Colonic mucosa (tissue), 4 donors: ENCODE measurements at regions not wholly inside any gene's neighbourhood (a gene's known extent, or its start where the extent isn't known, plus 50 kb on each side); places are given as distances from the start of the nearest gene placed in this dataset.

Experiments used
- DNase-seq: peaks from one replicate; pipeline ENCODE4 v3.0.0-alpha.2; 2020
- H3K27ac ChIP-seq: fragments of 200-600 bp; one replicate; pipeline ENCODE4 v1.8.0; 2021
- H3K27me3 ChIP-seq: fragments of 200-600 bp; one replicate; pipeline ENCODE4 v1.8.0; 2021
- H3K36me3 ChIP-seq: fragments of 200-600 bp; one replicate; pipeline ENCODE4 v1.8.0; 2021
- H3K4me1 ChIP-seq: fragments of 200-600 bp; one replicate; pipeline ENCODE4 v1.8.0; 2021; ENCODE audit warnings: mild to moderate bottlenecking
- H3K4me3 ChIP-seq: fragments of 200-600 bp; one replicate; pipeline ENCODE4 v1.8.0; 2021
- H3K9ac ChIP-seq, 2 donors: one replicate each; pipeline ENCODE4 v1.7.0; 2013; ENCODE audit warnings: control low read depth in 2 of 2, low read depth in 2 of 2, low read length in 2 of 2
- H3K9me3 ChIP-seq: fragments of 200-600 bp; one replicate; pipeline ENCODE4 v1.8.0; 2021
- intact Hi-C: fragments of 100-400 bp; cut with DNase I; formaldehyde crosslinking; loops from one replicate; pipeline ENCODE4 v1.14.1; 2022
- TF ChIP-seq, protein P1 (sequence below): fragments of 200-600 bp; IDR thresholded peaks from one replicate; pipeline ENCODE4 v1.8.0; 2022; ENCODE audit warnings: antibody characterized with exemption, mild to moderate bottlenecking
- donor health status: healthy.
- donor health status: DM: no; HTN: no; CAD: no.
- donor health status: DM: no; HTN: no; CAD: no.

DNA sequence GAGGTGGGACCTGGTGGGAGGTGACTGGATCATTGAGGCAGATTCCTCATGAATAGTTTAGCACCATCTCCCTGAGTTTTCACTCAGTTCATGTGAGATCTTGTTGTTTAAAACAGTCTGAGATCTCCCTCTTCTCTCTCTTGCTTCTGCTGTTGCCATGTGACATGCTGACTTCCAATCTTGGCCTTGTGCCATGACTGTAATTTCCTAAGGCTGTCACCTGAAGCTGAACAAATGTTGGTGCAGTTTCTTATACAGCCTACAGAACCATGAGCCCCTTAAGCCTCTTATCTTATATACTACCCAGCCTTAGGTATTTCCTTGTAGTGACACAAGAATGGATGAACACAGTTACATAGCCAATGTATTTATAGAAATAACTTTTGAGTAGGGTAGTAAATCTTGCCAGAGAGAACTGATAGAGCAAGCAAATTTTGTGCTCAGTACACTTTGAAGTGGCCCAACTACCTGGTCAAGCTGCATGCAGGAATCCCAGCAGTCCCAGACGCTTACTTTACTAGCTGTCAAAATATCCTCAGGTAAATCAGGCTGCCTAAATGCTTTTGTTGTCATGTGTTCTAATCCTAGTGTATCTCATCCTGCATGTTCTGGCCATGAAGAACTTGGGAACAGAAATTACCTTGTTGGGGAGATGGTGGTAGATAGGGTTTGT, 445.6 kb upstream of the MIS18BP1 start:
- Histone ChIP-seq H3K9ac (no peak overlapping the region), H3K4me1 (no peaks in the 10 kb centered on the region), H3K27me3 (no peaks in the 10 kb centered on the region), H3K4me3 (no peak overlapping the region), H3K27ac (no peak overlapping the region), H3K9me3 (no peaks in the 10 kb centered on the region), H3K36me3 (no peaks in the 10 kb centered on the region)
- intact Hi-C loops: no loop called here
- TF ChIP-seq, protein P1, sequence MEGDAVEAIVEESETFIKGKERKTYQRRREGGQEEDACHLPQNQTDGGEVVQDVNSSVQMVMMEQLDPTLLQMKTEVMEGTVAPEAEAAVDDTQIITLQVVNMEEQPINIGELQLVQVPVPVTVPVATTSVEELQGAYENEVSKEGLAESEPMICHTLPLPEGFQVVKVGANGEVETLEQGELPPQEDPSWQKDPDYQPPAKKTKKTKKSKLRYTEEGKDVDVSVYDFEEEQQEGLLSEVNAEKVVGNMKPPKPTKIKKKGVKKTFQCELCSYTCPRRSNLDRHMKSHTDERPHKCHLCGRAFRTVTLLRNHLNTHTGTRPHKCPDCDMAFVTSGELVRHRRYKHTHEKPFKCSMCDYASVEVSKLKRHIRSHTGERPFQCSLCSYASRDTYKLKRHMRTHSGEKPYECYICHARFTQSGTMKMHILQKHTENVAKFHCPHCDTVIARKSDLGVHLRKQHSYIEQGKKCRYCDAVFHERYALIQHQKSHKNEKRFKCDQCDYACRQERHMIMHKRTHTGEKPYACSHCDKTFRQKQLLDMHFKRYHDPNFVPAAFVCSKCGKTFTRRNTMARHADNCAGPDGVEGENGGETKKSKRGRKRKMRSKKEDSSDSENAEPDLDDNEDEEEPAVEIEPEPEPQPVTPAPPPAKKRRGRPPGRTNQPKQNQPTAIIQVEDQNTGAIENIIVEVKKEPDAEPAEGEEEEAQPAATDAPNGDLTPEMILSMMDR: no peak
- peak; percentile 53 for DNase-seq

- no peaks in the 10 kb centered on the region for H3K36me3 ChIP-seq
- no peak overlapping the region for H3K4me3 ChIP-seq
- H3K9me3 ChIP-seq: no peaks in the 10 kb centered on the region
- no peaks in the 10 kb centered on the region for H3K27me3 ChIP-seq
- no peak overlapping the region for H3K9ac ChIP-seq
- H3K27ac ChIP-seq: no peak overlapping the region
- no peaks in the 10 kb centered on the region for H3K4me1 ChIP-seq
- intact Hi-C loops: no loop called here
- TF ChIP-seq, protein P1: no peak
- no peak for DNase-seq
Measured at GRCh38 chr14:45686771-45687170, 433.8 kb upstream of the MIS18BP1 start.

DNA sequence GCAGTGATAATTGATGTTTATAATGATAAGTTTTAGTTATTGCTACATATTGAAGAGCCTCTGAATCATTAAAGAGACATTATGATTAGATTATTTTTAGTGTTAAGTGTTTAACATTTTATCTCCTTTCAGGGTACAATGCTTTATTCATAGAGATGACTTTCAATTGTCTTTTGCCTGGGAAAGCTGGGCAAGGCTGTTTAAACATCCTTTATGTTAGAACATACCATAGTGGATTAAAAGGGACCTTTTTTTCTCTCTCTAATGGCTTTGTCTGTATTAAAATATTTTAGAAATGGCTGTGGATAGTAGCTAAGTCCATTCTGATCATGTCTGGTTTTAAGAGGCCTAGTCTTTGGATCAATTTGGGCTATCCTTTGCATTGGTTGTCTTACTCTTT, 427.5 kb upstream of the MIS18BP1 start:
- Histone ChIP-seq H3K27me3 (no peaks in the 10 kb centered on the region), H3K9me3 (no peaks in the 10 kb centered on the region), H3K27ac (no peak overlapping the region), H3K9ac (no peak overlapping the region), H3K4me1 (no peaks in the 10 kb centered on the region), H3K4me3 (no peak overlapping the region), H3K36me3 (no peaks in the 10 kb centered on the region)
- TF ChIP-seq, protein P1: no peak
- intact Hi-C loops: no loop called here
- no peak for DNase-seq

DNA sequence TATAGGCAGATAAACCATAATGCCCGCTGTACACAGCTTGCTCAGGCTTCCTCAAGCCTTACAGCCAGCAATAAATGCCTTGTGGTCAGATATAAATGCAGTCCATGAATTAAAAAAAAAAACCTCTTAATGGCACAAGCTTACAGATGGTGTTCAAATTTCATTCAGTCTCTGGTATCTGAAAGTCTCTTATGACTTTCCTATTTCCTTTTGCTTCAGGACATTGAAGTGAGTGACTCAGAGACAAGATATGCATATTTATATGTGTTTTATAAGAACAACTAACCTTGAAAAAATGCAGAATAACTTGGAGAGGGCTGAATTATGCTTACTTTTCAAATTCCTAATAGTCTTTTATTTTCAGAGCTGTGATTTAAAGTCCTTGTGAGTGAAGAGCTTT, 426.9 kb upstream of the MIS18BP1 start:
- no peaks in the 10 kb centered on the region for H3K9me3 ChIP-seq
- no peaks in the 10 kb centered on the region for H3K27me3 ChIP-seq
- H3K9ac ChIP-seq: no peak overlapping the region
- TF ChIP-seq, protein P1: no peak
- H3K4me3 ChIP-seq: no peak overlapping the region
- no peak overlapping the region for H3K27ac ChIP-seq
- DNase-seq: no peak
- H3K4me1 ChIP-seq: no peaks in the 10 kb centered on the region
- H3K36me3 ChIP-seq: no peaks in the 10 kb centered on the region
- intact Hi-C loops: no loop called here

DNA sequence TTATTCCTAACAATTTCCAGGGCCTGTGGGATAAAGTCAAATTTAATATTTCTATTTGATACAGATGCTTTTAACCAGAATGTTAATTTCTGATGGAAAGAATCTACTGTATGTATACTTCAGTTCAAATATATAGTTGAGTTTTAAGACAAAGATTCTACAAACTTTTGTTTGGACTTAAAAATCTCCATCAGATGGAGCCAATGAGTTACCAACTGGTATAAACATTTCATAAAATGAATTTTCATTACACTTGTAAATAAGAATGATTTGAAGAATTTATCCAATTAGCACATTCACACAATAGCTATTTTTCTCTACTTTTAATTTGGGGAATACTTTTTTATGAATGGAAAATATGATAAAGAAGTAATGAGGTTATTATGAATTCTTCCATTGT, 425.2 kb upstream of the MIS18BP1 start:
- no peak for DNase-seq
- TF ChIP-seq, protein P1: no peak
- intact Hi-C loops: no loop called here
- H3K4me3 ChIP-seq: no peak overlapping the region
- no peaks in the 10 kb centered on the region for H3K9me3 ChIP-seq
- H3K27me3 ChIP-seq: no peaks in the 10 kb centered on the region
- H3K9ac ChIP-seq: no peak overlapping the region
- H3K36me3 ChIP-seq: no peaks in the 10 kb centered on the region
- H3K27ac ChIP-seq: no peak overlapping the region
- no peaks in the 10 kb centered on the region for H3K4me1 ChIP-seq
